Bronchial epithelial cell (primary cell): ENCODE measurements at regions not wholly inside any gene's neighbourhood (a gene's known extent, or its start where the extent isn't known, plus 50 kb on each side); places are given as distances from the start of the nearest gene placed in this dataset.

ENCODE experiments used
- DNase-seq: peaks from one replicate; pipeline ENCODE4 v3.0.0-alpha.2; 2010; ENCODE audit warnings: low read depth
- FAIRE-seq: peaks from 2 replicates; lab custom pipeline; 2011; peaks lifted over from hg19 to GRCh38; lab: Jason Lieb, UNC
- H3K27me3 ChIP-seq: 2 replicates; pipeline ENCODE4 v1.5.1; 2011; ENCODE audit warnings: low read length; ENCODE audit not compliant: control insufficient read depth, insufficient read depth
- H3K36me3 ChIP-seq: 2 replicates; pipeline ENCODE4 v1.5.1; 2011; ENCODE audit warnings: low read length; ENCODE audit not compliant: control insufficient read depth, insufficient read depth
- H3K4me3 ChIP-seq: 2 replicates; pipeline ENCODE4 v1.5.1; 2011; ENCODE audit warnings: mild to moderate bottlenecking, low read depth, low read length, control low read depth
- CTCF ChIP-seq: IDR thresholded peaks from 2 replicates; pipeline ENCODE4 v1.5.1; 2011; ENCODE audit warnings: mild to moderate bottlenecking, moderate library complexity, low read length, control low read depth, inconsistent platforms; ENCODE audit not compliant: insufficient read depth, severe bottlenecking

GRCh38 chr20:11753155-11753554, 164.5 kb upstream of the BTBD3 start:
- Histone ChIP-seq H3K4me3 (no peak overlapping the region), H3K27me3 (no peaks in the 10 kb centered on the region), H3K36me3 (no peaks in the 10 kb centered on the region)
- DNase-seq = peak; percentile 5
- no peak for FAIRE-seq
- TF ChIP-seq CTCF = no peak

DNA sequence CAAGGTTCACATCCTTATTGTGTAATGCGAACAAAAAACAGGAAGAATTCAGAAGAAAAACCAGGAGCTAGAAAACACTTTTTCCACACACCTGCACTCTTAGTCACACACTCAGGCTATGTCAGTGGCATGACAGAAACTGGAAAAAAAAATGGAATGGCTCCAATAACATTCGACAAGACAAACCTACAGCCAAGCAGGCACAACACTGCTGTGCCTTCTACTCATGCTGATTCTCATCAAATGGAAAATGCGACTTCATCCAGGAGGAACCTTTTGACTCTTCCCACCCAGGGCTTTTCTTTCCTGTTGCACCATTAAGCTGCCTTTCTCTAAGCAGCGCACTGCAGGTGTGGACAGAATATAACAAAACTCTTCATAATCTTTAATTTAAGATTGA, 163.2 kb upstream of the BTBD3 start:
- Histone ChIP-seq H3K36me3 (no peaks in the 10 kb centered on the region), H3K4me3 (no peak overlapping the region), H3K27me3 (no peaks in the 10 kb centered on the region)
- no peak for TF ChIP-seq CTCF
- no peak for DNase-seq
- FAIRE-seq = no peak

- Histone ChIP-seq H3K27me3 (no peaks in the 10 kb centered on the region), H3K36me3 (no peaks in the 10 kb centered on the region), H3K4me3 (no peak overlapping the region)
- no peak for DNase-seq
- no peak for FAIRE-seq
- no peak for TF ChIP-seq CTCF
Measured at GRCh38 chr20:11755071-11755841, 162.4 kb upstream of the BTBD3 start.

- DNase-seq (no peak), FAIRE-seq (no peak)
- H3K36me3 ChIP-seq = no peaks in the 10 kb centered on the region
- no peak for TF ChIP-seq CTCF
- H3K27me3 ChIP-seq = no peaks in the 10 kb centered on the region
- no peak overlapping the region for H3K4me3 ChIP-seq
Measured at GRCh38 chr20:11761497-11761896, 156.2 kb upstream of the BTBD3 start.

DNA sequence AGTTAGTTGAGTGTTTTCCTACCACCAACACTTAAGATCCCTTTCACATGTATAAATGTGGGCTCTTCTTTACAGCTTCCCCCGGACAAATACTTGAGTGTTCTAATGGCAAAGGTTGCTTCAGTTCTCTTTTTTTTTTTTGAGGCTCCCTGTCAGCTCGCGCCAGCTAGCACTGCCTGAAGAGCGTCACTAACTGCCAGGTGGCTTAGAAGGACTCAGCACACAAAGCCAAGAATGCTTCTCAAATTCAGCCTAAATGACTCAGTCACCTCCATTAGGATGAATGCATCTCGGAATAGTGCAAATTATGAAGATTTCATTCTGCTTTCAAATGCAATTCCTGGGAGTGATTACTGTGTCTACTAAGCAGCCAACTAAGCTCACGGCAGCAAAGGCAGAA, 150.7 kb upstream of the BTBD3 start:
- DNase-seq (peak; percentile 12), FAIRE-seq (no peak)
- TF ChIP-seq CTCF = no peak
- no peaks in the 10 kb centered on the region for H3K36me3 ChIP-seq
- no peak overlapping the region for H3K4me3 ChIP-seq
- H3K27me3 ChIP-seq = no peaks in the 10 kb centered on the region

- no peaks in the 10 kb centered on the region for H3K27me3 ChIP-seq
- no peak overlapping the region for H3K4me3 ChIP-seq
- peak; percentile 54 for DNase-seq
- H3K36me3 ChIP-seq = no peaks in the 10 kb centered on the region
- no peak for FAIRE-seq
- TF ChIP-seq CTCF = no peak
Measured at GRCh38 chr20:11769825-11770224, 147.9 kb upstream of the BTBD3 start.
